SIG-M5 treated with dmso at 0.1 percent for 504 hours (cell line): ENCODE measurements at regions not wholly inside any gene's neighbourhood (a gene's known extent, or its start where the extent isn't known, plus 50 kb on each side); places are given as distances from the start of the nearest gene placed in this dataset.

Experiments
- DNase-seq: peaks from one replicate; lab custom pipeline; 2025; ENCODE audit not compliant: unreplicated experiment; lab: John Stamatoyannopoulos, UW

- no peak for DNase-seq
Measured at GRCh38 chr22:47388778-47389177, 626.3 kb downstream of the TBC1D22A start.

GRCh38 chr22:47388331-47388730, 625.9 kb downstream of the TBC1D22A start:
- DNase-seq = no peak

GRCh38 chr22:47386812-47387510, 624.5 kb downstream of the TBC1D22A start:
- DNase-seq = no peak

GRCh38 chr22:47384977-47385376, 622.5 kb downstream of the TBC1D22A start:
- DNase-seq = no peak

- no peak for DNase-seq
Measured at GRCh38 chr22:47382164-47382890, 619.9 kb downstream of the TBC1D22A start.

GRCh38 chr22:47381240-47381639, 618.8 kb downstream of the TBC1D22A start:
- no peak for DNase-seq

GRCh38 chr22:47380692-47381091, 618.2 kb downstream of the TBC1D22A start:
- no peak for DNase-seq

- no peak for DNase-seq
Measured at GRCh38 chr22:47379037-47379436, 616.6 kb downstream of the TBC1D22A start.

- no peak for DNase-seq
Measured at GRCh38 chr22:47377926-47378560, 615.6 kb downstream of the TBC1D22A start.

- DNase-seq = no peak
Measured at GRCh38 chr22:47376901-47377505, 614.6 kb downstream of the TBC1D22A start.

- no peak for DNase-seq
Measured at GRCh38 chr22:47376322-47376700, 613.9 kb downstream of the TBC1D22A start.

GRCh38 chr22:47375621-47376321, 613.3 kb downstream of the TBC1D22A start:
- no peak for DNase-seq

GRCh38 chr22:47374901-47375575, 612.6 kb downstream of the TBC1D22A start:
- no peak for DNase-seq

- no peak for DNase-seq
Measured at GRCh38 chr22:47374273-47374771, 611.9 kb downstream of the TBC1D22A start.

GRCh38 chr22:47373648-47374272, 611.3 kb downstream of the TBC1D22A start:
- no peak for DNase-seq

- no peak for DNase-seq
Measured at GRCh38 chr22:47372596-47373385, 610.3 kb downstream of the TBC1D22A start.

- no peak for DNase-seq
Measured at GRCh38 chr22:47372111-47372581, 609.7 kb downstream of the TBC1D22A start.

GRCh38 chr22:47371263-47372090, 609.0 kb downstream of the TBC1D22A start:
- no peak for DNase-seq
